Right lobe of liver (tissue), 6 donors: ENCODE measurements at regions not wholly inside any gene's neighbourhood (a gene's known extent, or its start where the extent isn't known, plus 50 kb on each side); places are given as distances from the start of the nearest gene placed in this dataset.

ENCODE experiments used
- ATAC-seq, 4 donors: fragments of 200-7000 bp; cut with Tn5 transposase; one replicate each; pipeline ENCODE4 v1.9.1; 2020; ENCODE audit warnings: mild to moderate bottlenecking in 4 of 4, moderate library complexity in 4 of 4
- DNase-seq, 3 donors: peaks; one replicate each; pipeline ENCODE4 v3.0.0-alpha.2; 2020
- H3K27ac ChIP-seq, 3 donors: fragments of 200-600 bp; one replicate each; pipeline ENCODE4 v1.8.0; 2022
- H3K27me3 ChIP-seq, 2 donors: fragments of 200-600 bp; one replicate each; pipeline ENCODE4 v1.8.0; 2022
- H3K36me3 ChIP-seq, 4 donors: fragments of 200-600 bp; sonication (generic) in 1 of 4; one replicate each; pipeline versions ENCODE4 v1.5.1 to v1.8.0; 2017 to 2022; ENCODE audit warnings: control low read depth in 1 of 4
- H3K4me1 ChIP-seq, 4 donors: fragments of 200-600 bp; sonication (generic) in 1 of 4; one replicate each; pipeline versions ENCODE4 v1.5.1 to v1.8.0; 2017 to 2022; ENCODE audit warnings: control low read depth in 1 of 4
- H3K4me3 ChIP-seq, 3 donors: fragments of 200-600 bp; one replicate each; pipeline ENCODE4 v1.8.0; 2022
- H3K9me3 ChIP-seq, 4 donors: fragments of 200-600 bp; sonication (generic) in 1 of 4; one replicate each; pipeline versions ENCODE4 v1.5.1 to v1.8.0; 2017 to 2022; ENCODE audit warnings: control low read depth in 1 of 4
- CTCF ChIP-seq, 4 donors: fragments of 200-600 bp in 3 of 4; fragments of 450-650 bp in 1 of 4; IDR thresholded peaks; one replicate each; pipeline versions ENCODE4 v1.5.1 to v1.8.0; 2016 to 2022; ENCODE audit warnings: antibody characterized with exemption in 4 of 4, mild to moderate bottlenecking in 2 of 4
- POLR2A ChIP-seq: fragments of 450-650 bp; IDR thresholded peaks from one replicate; pipeline ENCODE4 v1.6.1; 2017; ENCODE audit warnings: antibody characterized with exemption, mild to moderate bottlenecking
- WGBS: methylation state at CpG from one replicate; pipeline ENCODE4 v1.1.6; 2018; ENCODE audit warnings: low coverage, low lambda C conversion rate; ENCODE audit not compliant: insufficient coverage; ENCODE audit errors: missing lambda C conversion rate; 5-methylcytosine and 5-hydroxymethylcytosine counted together
- intact Hi-C, 2 donors: fragments of 100-400 bp; cut with DNase I; formaldehyde crosslinking; loops; one replicate each; pipeline versions ENCODE4 v1.11.2 to v1.14.1; 2022
- donor health status: DM: no; HTN: yes; CAD: no.
- donor health status: DM: no; HTN: no; CAD: no.
- donor health status: DM: no; HTN: no; CAD: no.
- donor health status: DM: no; HTN: yes; CAD: no.
- donor health status: DM: no; HTN: yes; CAD: no.

DNA sequence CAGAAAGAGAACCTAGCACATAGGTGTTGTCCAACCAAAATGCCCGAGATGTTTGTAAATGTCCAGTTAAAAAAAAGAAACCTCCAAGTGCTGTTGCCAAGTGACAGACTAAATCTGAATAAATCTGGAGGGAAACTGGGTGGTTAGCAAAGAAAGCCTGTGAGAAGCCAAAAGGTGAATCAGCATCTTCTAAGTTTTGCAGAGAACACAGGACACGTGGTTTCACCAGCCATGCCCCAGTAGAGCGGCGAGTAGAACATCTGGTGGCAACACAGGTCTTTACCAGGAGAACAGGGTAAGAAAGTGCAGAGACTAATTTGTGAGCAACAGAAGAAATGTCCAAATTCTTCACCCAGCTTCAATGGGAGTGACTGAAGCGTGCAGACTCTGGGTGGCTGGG lies 986.0 kb downstream of the ROBO2 start:
- no peaks in the 10 kb centered on the region for H3K4me1 ChIP-seq
- no peak overlapping the region for H3K27ac ChIP-seq
- DNase-seq (no peak), ATAC-seq (no peak)
- no peaks in the 10 kb centered on the region for H3K27me3 ChIP-seq
- intact Hi-C loops: no loop called here
- WGBS: 55% methylated on average over 5 of the region's 5 CpGs
- no peaks in the 10 kb centered on the region for H3K36me3 ChIP-seq
- TF ChIP-seq CTCF (IDR thresholded peaks at IDR 0.05) (no peak), POLR2A (no peak)
- no peak overlapping the region for H3K4me3 ChIP-seq
- no peaks in the 10 kb centered on the region for H3K9me3 ChIP-seq

- WGBS: 86% methylated on average over 1 of the region's 1 CpG
- no peak for DNase-seq
- no peaks in the 10 kb centered on the region for H3K27me3 ChIP-seq
- ATAC-seq: no peak
- H3K9me3 ChIP-seq: no peaks in the 10 kb centered on the region
- intact Hi-C loops: no loop called here
- H3K4me3 ChIP-seq: no peak overlapping the region
- no peaks in the 10 kb centered on the region for H3K36me3 ChIP-seq
- H3K4me1 ChIP-seq: no peaks in the 10 kb centered on the region
- TF ChIP-seq CTCF (IDR thresholded peaks at IDR 0.05) (no peak), POLR2A (no peak)
- no peak overlapping the region for H3K27ac ChIP-seq
Measured at GRCh38 chr3:78026318-78026828, 986.5 kb downstream of the ROBO2 start.

GRCh38 chr3:78029775-78030174 lies 989.9 kb downstream of the ROBO2 start:
- H3K9me3 ChIP-seq: no peaks in the 10 kb centered on the region
- H3K4me1 ChIP-seq: no peaks in the 10 kb centered on the region
- ATAC-seq (peak in 1 of 4 donors; percentile 52), DNase-seq (peak in 2 of 3 donors; percentile 16 to 35)
- H3K27ac ChIP-seq: no peak overlapping the region
- no peak overlapping the region for H3K4me3 ChIP-seq
- intact Hi-C loops: no loop called here
- WGBS: 87% methylated on average over 9 of the region's 39 CpGs
- H3K27me3 ChIP-seq: no peaks in the 10 kb centered on the region
- no peak for TF ChIP-seq POLR2A
- no peak for TF ChIP-seq CTCF (IDR thresholded peaks at IDR 0.05)
- H3K36me3 ChIP-seq: no peaks in the 10 kb centered on the region

GRCh38 chr3:78035131-78035641 lies 995.3 kb downstream of the ROBO2 start:
- ATAC-seq (no peak), DNase-seq (no peak)
- WGBS: 11% methylated on average over 7 of the region's 7 CpGs
- intact Hi-C loops: no loop called here
- no peaks in the 10 kb centered on the region for H3K36me3 ChIP-seq
- no peak overlapping the region for H3K27ac ChIP-seq
- H3K4me3 ChIP-seq: no peak overlapping the region
- H3K4me1 ChIP-seq: no peaks in the 10 kb centered on the region
- H3K9me3 ChIP-seq: no peaks in the 10 kb centered on the region
- H3K27me3 ChIP-seq: no peaks in the 10 kb centered on the region
- TF ChIP-seq POLR2A: no peak
- no peak for TF ChIP-seq CTCF (IDR thresholded peaks at IDR 0.05)

DNA sequence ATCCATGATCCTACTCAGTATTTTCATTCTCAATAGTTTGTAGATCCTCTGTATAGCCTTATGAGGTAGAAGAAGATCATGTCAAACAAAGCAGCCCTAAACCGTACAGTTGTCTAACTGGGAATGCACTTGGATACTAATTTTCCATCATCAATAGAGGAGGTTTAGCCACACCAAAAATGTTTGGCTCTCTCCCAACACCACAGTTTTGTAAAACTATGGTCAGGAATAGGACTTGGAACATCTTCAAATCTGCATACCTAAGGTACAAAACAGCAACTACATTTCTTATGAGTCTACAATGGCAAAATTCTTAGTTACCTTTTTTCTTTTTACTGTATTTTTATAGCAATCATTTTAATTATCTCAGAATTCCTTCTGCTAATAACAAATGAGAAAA lies 1001.6 kb downstream of the ROBO2 start:
- ATAC-seq (no peak), DNase-seq (no peak)
- WGBS: 90% methylated on average over 1 of the region's 1 CpG
- Histone ChIP-seq H3K36me3 (no peaks in the 10 kb centered on the region), H3K9me3 (no peaks in the 10 kb centered on the region), H3K4me3 (no peak overlapping the region), H3K4me1 (no peaks in the 10 kb centered on the region), H3K27ac (no peak overlapping the region), H3K27me3 (no peaks in the 10 kb centered on the region)
- intact Hi-C loops: no loop called here
- TF ChIP-seq POLR2A: no peak
- TF ChIP-seq CTCF (IDR thresholded peaks at IDR 0.05): no peak
